GM12878 (cell line): ENCODE measurements at regions not wholly inside any gene's neighbourhood (a gene's known extent, or its start where the extent isn't known, plus 50 kb on each side); places are given as distances from the start of the nearest gene placed in this dataset.

Source experiments
- ATAC-seq: fragments of 200-7000 bp; cut with Tn5 transposase; 3 replicates; pipeline ENCODE4 v1.9.1; 2020; ENCODE audit warnings: mild to moderate bottlenecking, moderate library complexity
- BruUV-seq: library from RNA; stranded (reverse); fragments of 400-500 nt; replicated peaks from 2 replicates; lab custom pipeline; 2021; lab: Mats Ljungman, UMichigan
- CTCF ChIA-PET: fragments of 300-600 bp; sonication (Branson Sonifier 250); formaldehyde crosslinking; extraction: SDS; loops from one replicate; lab custom pipeline; 2021; ENCODE audit warnings: inconsistent platforms; lab: Yijun Ruan, JAX
- POLR2A ChIA-PET: fragments of 350-600 bp; formaldehyde crosslinking; extraction: SDS; loops from one replicate; lab custom pipeline; 2021; ENCODE audit warnings: inconsistent platforms; lab: Charles Lee
- RAD21 ChIA-PET: fragments of 300-600 bp; sonication (Branson Sonifier 250); formaldehyde crosslinking; loops from one replicate; lab custom pipeline; 2023; ENCODE audit warnings: antibody characterized with exemption; ENCODE audit not compliant: unreplicated experiment; lab: Charles Lee
- SMC1A ChIA-PET: fragments of 300-600 bp; sonication (Branson Sonifier 250); formaldehyde crosslinking; loops from one replicate; lab custom pipeline; 2023; ENCODE audit not compliant: unreplicated experiment, uncharacterized antibody; lab: Charles Lee
- DNase-seq: peaks from one replicate; pipeline ENCODE4 v3.0.0-alpha.2; 2011; ENCODE audit warnings: low read depth, low spot score
- FAIRE-seq: peaks from 3 replicates; lab custom pipeline; 2011; peaks lifted over from hg19 to GRCh38; lab: Jason Lieb, UNC
- H2AFZ ChIP-seq: 2 replicates; pipeline ENCODE4 v1.6.0; 2011; ENCODE audit warnings: low read depth, low read length, control low read depth; ENCODE audit not compliant: control insufficient read depth
- H3K27ac ChIP-seq: 2 replicates; pipeline ENCODE4 v1.5.1; 2011; ENCODE audit warnings: control low read depth; ENCODE audit not compliant: control insufficient read depth, insufficient read depth
- H3K27me3 ChIP-seq, 2 experiments: replicated peaks in 1 of 2; 2 replicates each; pipeline versions ENCODE4 v1.6.0 to v1.6.1; 2011; ENCODE audit warnings: low read length in 1 of 2; ENCODE audit not compliant: control insufficient read depth in 2 of 2, insufficient read depth in 2 of 2
- H3K36me3 ChIP-seq, 2 experiments: 2 replicates each; pipeline ENCODE4 v1.5.1; 2011; ENCODE audit warnings: low read length in 1 of 2; ENCODE audit not compliant: control insufficient read depth in 2 of 2, insufficient read depth in 2 of 2
- H3K4me1 ChIP-seq: 2 replicates; pipeline ENCODE4 v1.6.1; 2011; ENCODE audit warnings: mild to moderate bottlenecking, low read length, moderate library complexity, mixed read lengths; ENCODE audit not compliant: control insufficient read depth, insufficient read depth
- H3K4me2 ChIP-seq: 2 replicates; pipeline ENCODE4 v1.6.0; 2011; ENCODE audit warnings: control low read depth; ENCODE audit not compliant: control insufficient read depth, insufficient read depth
- H3K4me3 ChIP-seq: fragments of 200-600 bp; sonication (generic); 2 replicates; pipeline ENCODE4 v1.5.1; 2016
- H3K79me2 ChIP-seq: 2 replicates; pipeline ENCODE4 v1.6.0; 2011; ENCODE audit warnings: low read length; ENCODE audit not compliant: control insufficient read depth, insufficient read depth
- H3K9ac ChIP-seq: 2 replicates; pipeline ENCODE4 v1.8.0; 2011; ENCODE audit warnings: low read length, control low read depth, mixed read lengths; ENCODE audit not compliant: control insufficient read depth, insufficient read depth
- H3K9me3 ChIP-seq: replicated peaks from 3 replicates; pipeline ENCODE4 v1.5.1; 2011; ENCODE audit warnings: mild to moderate bottlenecking, low read length; ENCODE audit not compliant: control insufficient read depth, insufficient read depth
- H4K20me1 ChIP-seq: 2 replicates; pipeline ENCODE4 v1.6.0; 2011; ENCODE audit not compliant: control insufficient read depth, insufficient read depth
- ASH2L ChIP-seq: fragments of 300-600, 200-600 bp; sonication (generic); IDR thresholded peaks from 2 replicates; pipeline ENCODE4 v1.6.1; 2017; ENCODE audit warnings: low read depth, mild to moderate bottlenecking, borderline replicate concordance
- ATF7 ChIP-seq: fragments of 450-650 bp; IDR thresholded peaks from 2 replicates; pipeline ENCODE4 v1.6.1; 2016; ENCODE audit warnings: low read depth, mild to moderate bottlenecking
- EGR1 ChIP-seq, 2 experiments: IDR thresholded peaks; 1 replicate in 1 of 2; 2 replicates in 1 of 2; pipeline ENCODE4 v1.6.1; 2011 to 2012; ENCODE audit warnings: low read depth in 2 of 2, low read length in 2 of 2, borderline replicate concordance in 1 of 2, mild to moderate bottlenecking in 1 of 2, moderate library complexity in 1 of 2
- EP300 ChIP-seq, 2 experiments: fragments of 150-350 bp in 1 of 2; IDR thresholded peaks; 2 replicates each; pipeline ENCODE4 v1.6.1; 2011 to 2012; ENCODE audit warnings: low read depth in 2 of 2, low read length in 2 of 2, borderline replicate concordance in 1 of 2, improper control_type of control experiment in 1 of 2, inconsistent platforms in 1 of 2; ENCODE audit not compliant: control insufficient read depth in 1 of 2
- IKZF1 ChIP-seq: fragments of 450-650 bp; conservative IDR thresholded peaks from 2 replicates; pipeline ENCODE4 v1.6.1; 2017; ENCODE audit warnings: antibody characterized with exemption, mild to moderate bottlenecking
- MYC ChIP-seq: IDR thresholded peaks from 2 replicates; pipeline ENCODE4 v1.6.1; 2011; ENCODE audit warnings: mild to moderate bottlenecking, low read length, moderate library complexity, inconsistent platforms; ENCODE audit not compliant: insufficient read depth, insufficient replicate concordance, insufficient read length, severe bottlenecking
- NR2F1 ChIP-seq: fragments of 450-650 bp; conservative IDR thresholded peaks from 2 replicates; pipeline ENCODE4 v1.6.1; 2017; ENCODE audit warnings: mild to moderate bottlenecking
- PAX5 ChIP-seq: IDR thresholded peaks from 2 replicates; pipeline ENCODE4 v1.6.1; 2011; ENCODE audit warnings: low read depth, low read length, borderline replicate concordance
- SMC3 ChIP-seq: IDR thresholded peaks from 2 replicates; pipeline ENCODE4 v1.6.1; 2011; ENCODE audit warnings: low read length, improper control_type of control experiment, borderline replicate concordance
- YBX1 ChIP-seq: fragments of 450-650 bp; IDR thresholded peaks from 2 replicates; pipeline ENCODE4 v1.6.1; 2016; ENCODE audit warnings: antibody characterized with exemption
- WGBS: methylation state at CpG from one replicate; pipeline ENCODE4 v1.1.6; 2016; ENCODE audit warnings: low lambda C conversion rate; ENCODE audit not compliant: insufficient replicate concordance, insufficient coverage; ENCODE audit errors: missing lambda C conversion rate; 5-methylcytosine and 5-hydroxymethylcytosine counted together
- in situ Hi-C: fragments of 300-500 bp; cut with MboI; formaldehyde crosslinking; loops from 9 replicates; pipeline ENCODE4 v1.14.3; 2018; ENCODE audit warnings: mixed read lengths
- intact Hi-C: fragments of 100-400 bp; cut with micrococcal nuclease; formaldehyde crosslinking; loops from one replicate; pipeline ENCODE4 v1.14.2; 2022; ENCODE audit not compliant: unreplicated experiment
- TF ChIP-seq, protein P1 (sequence below): fragments of 450-650 bp; formaldehyde crosslinking; IDR thresholded peaks from 2 replicates; pipeline ENCODE4 v1.5.0; 2022; ENCODE audit warnings: mild to moderate bottlenecking, missing genetic modification characterization
- TF ChIP-seq, protein P2 (sequence below): fragments of 150-350 bp; IDR thresholded peaks from 2 replicates; pipeline ENCODE4 v1.6.1; 2016; ENCODE audit warnings: low read depth, low read length
- TF ChIP-seq, protein P3 (sequence below): IDR thresholded peaks from 2 replicates; pipeline ENCODE4 v1.6.1; 2012; ENCODE audit warnings: low read depth, low read length, improper control_type of control experiment
- TF ChIP-seq, protein P4 (sequence below): IDR thresholded peaks from 2 replicates; pipeline ENCODE4 v1.6.1; 2011; ENCODE audit warnings: borderline replicate concordance, low read depth, mild to moderate bottlenecking, moderate library complexity, low read length; ENCODE audit not compliant: insufficient read depth, poor library complexity, severe bottlenecking

DNA sequence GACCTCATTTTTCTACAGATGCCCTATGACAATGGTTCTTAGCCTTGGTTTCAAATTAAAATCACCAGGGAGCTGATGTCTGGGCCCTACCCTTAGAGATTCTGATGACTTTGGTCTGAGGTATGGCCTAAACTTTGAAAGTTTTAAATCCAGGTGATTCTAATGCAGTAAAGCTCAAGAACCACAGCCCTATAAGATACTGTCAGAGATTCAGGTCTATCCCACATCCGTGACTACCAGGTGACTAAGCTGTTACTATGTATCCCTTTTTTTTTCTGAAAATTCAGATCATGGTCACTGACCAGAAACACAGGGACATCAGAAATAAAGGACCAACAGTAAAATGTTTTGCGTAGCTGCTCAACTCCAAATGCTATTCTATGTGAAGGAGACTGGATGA lies 148.8 kb upstream of the BMP4 start (continued):
- TF ChIP-seq, protein P1, sequence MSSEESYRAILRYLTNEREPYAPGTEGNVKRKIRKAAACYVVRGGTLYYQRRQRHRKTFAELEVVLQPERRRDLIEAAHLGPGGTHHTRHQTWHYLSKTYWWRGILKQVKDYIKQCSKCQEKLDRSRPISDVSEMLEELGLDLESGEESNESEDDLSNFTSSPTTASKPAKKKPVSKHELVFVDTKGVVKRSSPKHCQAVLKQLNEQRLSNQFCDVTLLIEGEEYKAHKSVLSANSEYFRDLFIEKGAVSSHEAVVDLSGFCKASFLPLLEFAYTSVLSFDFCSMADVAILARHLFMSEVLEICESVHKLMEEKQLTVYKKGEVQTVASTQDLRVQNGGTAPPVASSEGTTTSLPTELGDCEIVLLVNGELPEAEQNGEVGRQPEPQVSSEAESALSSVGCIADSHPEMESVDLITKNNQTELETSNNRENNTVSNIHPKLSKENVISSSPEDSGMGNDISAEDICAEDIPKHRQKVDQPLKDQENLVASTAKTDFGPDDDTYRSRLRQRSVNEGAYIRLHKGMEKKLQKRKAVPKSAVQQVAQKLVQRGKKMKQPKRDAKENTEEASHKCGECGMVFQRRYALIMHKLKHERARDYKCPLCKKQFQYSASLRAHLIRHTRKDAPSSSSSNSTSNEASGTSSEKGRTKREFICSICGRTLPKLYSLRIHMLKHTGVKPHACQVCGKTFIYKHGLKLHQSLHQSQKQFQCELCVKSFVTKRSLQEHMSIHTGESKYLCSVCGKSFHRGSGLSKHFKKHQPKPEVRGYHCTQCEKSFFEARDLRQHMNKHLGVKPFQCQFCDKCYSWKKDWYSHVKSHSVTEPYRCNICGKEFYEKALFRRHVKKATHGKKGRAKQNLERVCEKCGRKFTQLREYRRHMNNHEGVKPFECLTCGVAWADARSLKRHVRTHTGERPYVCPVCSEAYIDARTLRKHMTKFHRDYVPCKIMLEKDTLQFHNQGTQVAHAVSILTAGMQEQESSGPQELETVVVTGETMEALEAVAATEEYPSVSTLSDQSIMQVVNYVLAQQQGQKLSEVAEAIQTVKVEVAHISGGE (CRISPR knock-in tag) = no peak
- TF ChIP-seq MYC = no peak
- TF ChIP-seq, protein P2, sequence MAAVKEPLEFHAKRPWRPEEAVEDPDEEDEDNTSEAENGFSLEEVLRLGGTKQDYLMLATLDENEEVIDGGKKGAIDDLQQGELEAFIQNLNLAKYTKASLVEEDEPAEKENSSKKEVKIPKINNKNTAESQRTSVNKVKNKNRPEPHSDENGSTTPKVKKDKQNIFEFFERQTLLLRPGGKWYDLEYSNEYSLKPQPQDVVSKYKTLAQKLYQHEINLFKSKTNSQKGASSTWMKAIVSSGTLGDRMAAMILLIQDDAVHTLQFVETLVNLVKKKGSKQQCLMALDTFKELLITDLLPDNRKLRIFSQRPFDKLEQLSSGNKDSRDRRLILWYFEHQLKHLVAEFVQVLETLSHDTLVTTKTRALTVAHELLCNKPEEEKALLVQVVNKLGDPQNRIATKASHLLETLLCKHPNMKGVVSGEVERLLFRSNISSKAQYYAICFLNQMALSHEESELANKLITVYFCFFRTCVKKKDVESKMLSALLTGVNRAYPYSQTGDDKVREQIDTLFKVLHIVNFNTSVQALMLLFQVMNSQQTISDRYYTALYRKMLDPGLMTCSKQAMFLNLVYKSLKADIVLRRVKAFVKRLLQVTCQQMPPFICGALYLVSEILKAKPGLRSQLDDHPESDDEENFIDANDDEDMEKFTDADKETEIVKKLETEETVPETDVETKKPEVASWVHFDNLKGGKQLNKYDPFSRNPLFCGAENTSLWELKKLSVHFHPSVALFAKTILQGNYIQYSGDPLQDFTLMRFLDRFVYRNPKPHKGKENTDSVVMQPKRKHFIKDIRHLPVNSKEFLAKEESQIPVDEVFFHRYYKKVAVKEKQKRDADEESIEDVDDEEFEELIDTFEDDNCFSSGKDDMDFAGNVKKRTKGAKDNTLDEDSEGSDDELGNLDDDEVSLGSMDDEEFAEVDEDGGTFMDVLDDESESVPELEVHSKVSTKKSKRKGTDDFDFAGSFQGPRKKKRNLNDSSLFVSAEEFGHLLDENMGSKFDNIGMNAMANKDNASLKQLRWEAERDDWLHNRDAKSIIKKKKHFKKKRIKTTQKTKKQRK = no peak
- no peak for TF ChIP-seq ATF7
- no peak for TF ChIP-seq EP300 (IDR thresholded peaks at IDR 0.05; ENCODE audit: borderline replicate concordance in 1 of 2, control insufficient read depth in 1 of 2, low read depth in 2 of 2, low read length in 2 of 2)

DNA sequence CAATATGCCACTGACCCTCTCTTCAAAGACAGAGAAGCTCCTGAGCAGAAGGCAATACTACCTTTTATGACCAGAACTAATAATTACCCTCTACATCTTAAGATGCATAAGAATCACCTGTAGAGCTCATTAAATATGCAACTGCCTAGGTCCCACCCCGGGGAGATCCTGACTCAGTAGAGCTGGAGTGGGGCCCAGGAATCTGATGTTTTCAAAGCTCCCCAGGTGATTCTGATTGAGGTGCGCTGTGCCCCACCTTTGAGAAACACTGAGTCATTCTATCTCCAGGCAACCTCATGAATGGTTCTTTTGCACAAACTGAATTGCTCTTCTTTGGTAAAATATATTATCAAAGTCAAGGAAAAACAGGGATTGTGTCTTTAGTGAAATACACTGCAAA lies 149.3 kb upstream of the BMP4 start:
- in situ Hi-C loops = no loop called here
- no peak overlapping the region for H2AFZ ChIP-seq
- FAIRE-seq = no peak
- intact Hi-C loops = no loop called here
- no peak overlapping the region for H3K27ac ChIP-seq
- ChIA-PET POLR2A (no interaction called here), SMC1A (no interaction called here), RAD21 (no interaction called here), CTCF (interaction anchor here (1.0 kb wide), 1 partner anchor 223 kb away, joined by 3 read pairs; no protein-coding TSS in a partner anchor)
- no peak overlapping the region for H3K9ac ChIP-seq
- no peaks in the 10 kb centered on the region for H3K27me3 ChIP-seq
- no peak for ATAC-seq
- H3K4me1 ChIP-seq = no peaks in the 10 kb centered on the region
- H4K20me1 ChIP-seq = no peaks in the 10 kb centered on the region
- H3K4me2 ChIP-seq = no peak overlapping the region
- DNase-seq = no peak
- no TSS peak for BruUV-seq
- TF ChIP-seq ASH2L (no peak), IKZF1 (no peak), YBX1 (no peak), EGR1 (IDR thresholded peaks at IDR 0.05; ENCODE audit: borderline replicate concordance in 1 of 2, low read depth in 2 of 2, low read length in 2 of 2) (no peak), PAX5 (no peak), SMC3 (no peak), NR2F1 (no peak)
- TF ChIP-seq, protein P3, sequence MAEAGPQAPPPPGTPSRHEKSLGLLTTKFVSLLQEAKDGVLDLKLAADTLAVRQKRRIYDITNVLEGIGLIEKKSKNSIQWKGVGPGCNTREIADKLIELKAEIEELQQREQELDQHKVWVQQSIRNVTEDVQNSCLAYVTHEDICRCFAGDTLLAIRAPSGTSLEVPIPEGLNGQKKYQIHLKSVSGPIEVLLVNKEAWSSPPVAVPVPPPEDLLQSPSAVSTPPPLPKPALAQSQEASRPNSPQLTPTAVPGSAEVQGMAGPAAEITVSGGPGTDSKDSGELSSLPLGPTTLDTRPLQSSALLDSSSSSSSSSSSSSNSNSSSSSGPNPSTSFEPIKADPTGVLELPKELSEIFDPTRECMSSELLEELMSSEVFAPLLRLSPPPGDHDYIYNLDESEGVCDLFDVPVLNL = no peak
- TF ChIP-seq, protein P4, sequence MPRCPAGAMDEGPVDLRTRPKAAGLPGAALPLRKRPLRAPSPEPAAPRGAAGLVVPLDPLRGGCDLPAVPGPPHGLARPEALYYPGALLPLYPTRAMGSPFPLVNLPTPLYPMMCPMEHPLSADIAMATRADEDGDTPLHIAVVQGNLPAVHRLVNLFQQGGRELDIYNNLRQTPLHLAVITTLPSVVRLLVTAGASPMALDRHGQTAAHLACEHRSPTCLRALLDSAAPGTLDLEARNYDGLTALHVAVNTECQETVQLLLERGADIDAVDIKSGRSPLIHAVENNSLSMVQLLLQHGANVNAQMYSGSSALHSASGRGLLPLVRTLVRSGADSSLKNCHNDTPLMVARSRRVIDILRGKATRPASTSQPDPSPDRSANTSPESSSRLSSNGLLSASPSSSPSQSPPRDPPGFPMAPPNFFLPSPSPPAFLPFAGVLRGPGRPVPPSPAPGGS = no peak
- WGBS = 47% methylated on average over 2 of the region's 2 CpGs
- no peaks in the 10 kb centered on the region for H3K36me3 ChIP-seq
- H3K4me3 ChIP-seq = no peak overlapping the region
- no peaks in the 10 kb centered on the region for H3K79me2 ChIP-seq
- H3K9me3 ChIP-seq = no peaks in the 10 kb centered on the region
